ENCODE measurements at regions not wholly inside any gene's neighbourhood (a gene's known extent, or its start where the extent isn't known, plus 50 kb on each side); places are given as distances from the start of the nearest gene placed in this dataset.
"Not testable (repeated sequence)": the region's sequence is repeated elsewhere in the genome, so short reads cannot be mapped to it uniquely, and the experiment has no call there.

GRCh38 chr10:3380406-3381050 is 207.9 kb upstream of the PITRM1 start:
- Histone ChIP-seq H3K4me3 (no peak overlapping the region), H3K27ac (no peak overlapping the region), H3K4me1 (no peaks in the 10 kb centered on the region), H3K36me3 (no peaks in the 10 kb centered on the region), H3K9me3 (peaks cover 0 to under 1% (median 0%) of the 10 kb centered on the region in 3 donors), H3K27me3 (peaks cover 0 to 1% (median 0%) of the 10 kb centered on the region in 3 donors)
- in situ Hi-C loops (cut with MboI; ENCODE audit: low sequenced_read_pairs in 4 of 4) (no loop called here), intact Hi-C loops (cut with DNase I; ENCODE audit: low total_unique reads) (no loop called here)
- ATAC-seq (no peak), DNase-seq (no peak)
- TF ChIP-seq POLR2A (IDR thresholded peaks at IDR 0.05), result no peak
- TF ChIP-seq CTCF (IDR thresholded peaks at IDR 0.05 in 4 of 5, conservative IDR thresholded peaks at IDR 0.05 in 1 of 5), result no peak

- intact Hi-C loops (cut with DNase I; ENCODE audit: low total_unique reads), result no loop called here
These were observed 204.0 kb upstream of the PITRM1 start for GRCh38 chr10:3376631-3377030.

DNA sequence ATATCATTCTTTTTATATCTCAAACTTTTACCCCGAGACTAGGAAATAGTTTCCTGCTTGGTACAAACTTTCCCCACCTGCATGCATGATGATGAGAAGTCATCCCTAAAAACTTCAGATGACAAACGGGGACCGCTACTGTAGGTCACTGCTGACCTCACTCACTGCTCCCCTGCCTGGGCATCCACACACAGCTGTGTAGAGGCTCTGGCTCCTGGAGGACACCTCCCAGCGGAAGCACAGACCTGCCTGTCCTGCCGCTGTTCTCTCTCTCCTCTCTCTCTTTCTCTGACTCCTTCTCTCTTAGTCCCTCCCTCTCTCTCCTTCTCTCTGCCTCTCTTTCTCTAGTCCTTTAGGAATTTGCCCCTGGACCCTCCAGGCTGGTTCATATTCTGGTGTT is 202.9 kb upstream of the PITRM1 start:
- no peak for ATAC-seq
- no peak for DNase-seq
- H3K4me1 ChIP-seq, result no peaks in the 10 kb centered on the region
- in situ Hi-C loops (cut with MboI; ENCODE audit: low sequenced_read_pairs in 4 of 4) (no loop called here), intact Hi-C loops (cut with DNase I; ENCODE audit: low total_unique reads) (no loop called here)
- H3K4me3 ChIP-seq, result no peak overlapping the region
- no peak for TF ChIP-seq POLR2A (IDR thresholded peaks at IDR 0.05)
- no peak for TF ChIP-seq CTCF (IDR thresholded peaks at IDR 0.05 in 4 of 5, conservative IDR thresholded peaks at IDR 0.05 in 1 of 5)
- no peaks in the 10 kb centered on the region for H3K36me3 ChIP-seq
- no peaks in the 10 kb centered on the region for H3K9me3 ChIP-seq
- no peaks in the 10 kb centered on the region for H3K27me3 ChIP-seq
- H3K27ac ChIP-seq, result no peak overlapping the region

More at GRCh38 chr10:3376631-3377030, 204.0 kb upstream of the PITRM1 start:
- Histone ChIP-seq H3K36me3 (no peaks in the 10 kb centered on the region), H3K4me1 (no peaks in the 10 kb centered on the region), H3K27me3 (no peaks in the 10 kb centered on the region), H3K4me3 (no peak overlapping the region), H3K27ac (no peak overlapping the region), H3K9me3 (no peaks in the 10 kb centered on the region)
- TF ChIP-seq POLR2A (IDR thresholded peaks at IDR 0.05) (no peak), CTCF (IDR thresholded peaks at IDR 0.05 in 4 of 5, conservative IDR thresholded peaks at IDR 0.05 in 1 of 5) (no peak)
- ATAC-seq (no peak), DNase-seq (no peak)
- in situ Hi-C loops (cut with MboI; ENCODE audit: low sequenced_read_pairs in 4 of 4), result no loop called here

GRCh38 chr10:3374914-3375313 is 202.3 kb upstream of the PITRM1 start:
- DNase-seq (no peak), ATAC-seq (no peak)
- H3K36me3 ChIP-seq, result no peaks in the 10 kb centered on the region
- H3K9me3 ChIP-seq, result no peaks in the 10 kb centered on the region
- H3K4me1 ChIP-seq, result no peaks in the 10 kb centered on the region
- TF ChIP-seq POLR2A (IDR thresholded peaks at IDR 0.05), result no peak
- no peak for TF ChIP-seq CTCF (IDR thresholded peaks at IDR 0.05 in 4 of 5, conservative IDR thresholded peaks at IDR 0.05 in 1 of 5)
- in situ Hi-C loops (cut with MboI; ENCODE audit: low sequenced_read_pairs in 4 of 4) (no loop called here), intact Hi-C loops (cut with DNase I; ENCODE audit: low total_unique reads) (no loop called here)
- no peaks in the 10 kb centered on the region for H3K27me3 ChIP-seq
- no peak overlapping the region for H3K27ac ChIP-seq
- H3K4me3 ChIP-seq, result no peak overlapping the region

DNA sequence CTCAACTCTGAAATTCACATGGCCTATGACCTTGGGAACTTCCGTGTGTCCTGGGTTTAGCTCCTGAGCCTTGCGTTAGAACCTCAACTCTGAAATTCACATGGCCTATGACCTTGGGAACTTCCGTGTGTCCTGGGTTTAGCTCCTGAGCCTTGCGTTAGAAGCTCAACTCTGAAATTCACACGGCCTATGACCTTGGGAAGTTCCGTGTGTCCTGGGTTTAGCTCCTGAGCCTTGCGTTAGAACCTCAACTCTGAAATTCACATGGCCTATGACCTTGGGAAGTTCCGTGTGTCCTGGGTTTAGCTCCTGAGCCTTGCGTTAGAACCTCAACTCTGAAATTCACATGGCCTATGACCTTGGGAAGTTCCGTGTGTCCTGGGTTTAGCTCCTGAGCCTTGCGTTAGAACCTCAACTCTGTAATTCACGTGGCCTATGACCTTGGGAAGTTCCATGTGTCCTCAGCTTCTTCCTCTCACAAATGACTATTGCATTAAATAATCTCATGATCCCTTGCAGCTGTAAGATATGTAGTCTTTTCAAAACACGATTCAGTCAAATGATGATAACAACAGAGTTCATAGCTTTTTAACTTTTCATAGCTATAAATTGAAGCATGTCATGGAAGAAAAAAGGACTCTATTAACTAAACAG is 200.9 kb upstream of the PITRM1 start:
- H3K9me3 ChIP-seq; H3K4me1 ChIP-seq; ATAC-seq; H3K27me3 ChIP-seq; DNase-seq; H3K4me3 ChIP-seq; intact Hi-C loops (cut with DNase I; ENCODE audit: low total_unique reads); H3K36me3 ChIP-seq; H3K27ac ChIP-seq; in situ Hi-C loops (cut with MboI; ENCODE audit: low sequenced_read_pairs in 4 of 4): not testable (repeated sequence)

Measured in gastrocnemius medialis (tissue), 4 donors.